Astrocyte of the cerebellum (primary cell): ENCODE measurements at regions not wholly inside any gene's neighbourhood (a gene's known extent, or its start where the extent isn't known, plus 50 kb on each side); places are given as distances from the start of the nearest gene placed in this dataset.

Experiments
- DNase-seq: peaks from one replicate; pipeline ENCODE4 v3.0.0-alpha.2; 2011; ENCODE audit warnings: low read depth
- H3K4me3 ChIP-seq: 2 replicates; pipeline ENCODE4 v1.5.1; 2011; ENCODE audit warnings: mild to moderate bottlenecking, low read depth, low read length, moderate library complexity
- CTCF ChIP-seq: IDR thresholded peaks from 2 replicates; pipeline ENCODE4 v1.5.1; 2012; ENCODE audit warnings: low read length, low read depth, moderate library complexity, mild to moderate bottlenecking; ENCODE audit errors: missing control alignments
- in situ Hi-C: cut with HindIII; loops from 2 replicates; pipeline ENCODE4 v1.10.0; 2017; ENCODE audit warnings: low sequenced_read_pairs

GRCh38 chr1:193634470-193634869, 448.1 kb upstream of the B3GALT2 start:
- no peak for DNase-seq
- H3K4me3 ChIP-seq = no peak overlapping the region
- in situ Hi-C loops = no loop called here
- TF ChIP-seq CTCF = no peak

GRCh38 chr1:193633991-193634390, 447.6 kb upstream of the B3GALT2 start:
- DNase-seq = no peak
- TF ChIP-seq CTCF = no peak
- in situ Hi-C loops = no loop called here
- H3K4me3 ChIP-seq = no peak overlapping the region

GRCh38 chr1:193633093-193633492, 446.7 kb upstream of the B3GALT2 start:
- in situ Hi-C loops = no loop called here
- TF ChIP-seq CTCF = no peak
- DNase-seq = no peak
- no peak overlapping the region for H3K4me3 ChIP-seq

GRCh38 chr1:193631306-193631705, 444.9 kb upstream of the B3GALT2 start:
- no peak for TF ChIP-seq CTCF
- no peak overlapping the region for H3K4me3 ChIP-seq
- DNase-seq = no peak
- in situ Hi-C loops = no loop called here

- no peak for TF ChIP-seq CTCF
- DNase-seq = no peak
- in situ Hi-C loops = no loop called here
Observed at GRCh38 chr1:193629875-193630274, 443.5 kb upstream of the B3GALT2 start.

GRCh38 chr1:193626695-193627094, 440.3 kb upstream of the B3GALT2 start:
- H3K4me3 ChIP-seq = no peak overlapping the region
- no peak for DNase-seq
- TF ChIP-seq CTCF = no peak
- in situ Hi-C loops = no loop called here

More at GRCh38 chr1:193629875-193630274, 443.5 kb upstream of the B3GALT2 start:
- H3K4me3 ChIP-seq = no peak overlapping the region

- DNase-seq = no peak
- in situ Hi-C loops = no loop called here
- TF ChIP-seq CTCF = no peak
- no peak overlapping the region for H3K4me3 ChIP-seq
Observed at GRCh38 chr1:193625255-193625654, 438.8 kb upstream of the B3GALT2 start.
